OCI-LY3 (cell line): ENCODE measurements at regions not wholly inside any gene's neighbourhood (a gene's known extent, or its start where the extent isn't known, plus 50 kb on each side); places are given as distances from the start of the nearest gene placed in this dataset.

ENCODE experiments used
- EZH2phosphoT487 ChIP-seq: fragments of 200-600 bp; shearing (Covaris generic); IDR thresholded peaks from 2 replicates; pipeline ENCODE4 v1.6.1; 2018; ENCODE audit warnings: antibody characterized with exemption, mixed run types, low read depth
- TF ChIP-seq, protein P1 (sequence below): fragments of 200-600, 300-600 bp; sonication (generic); IDR thresholded peaks from 2 replicates; pipeline ENCODE4 v1.5.1; 2014; ENCODE audit warnings: antibody characterized with exemption, low read length, low read depth

DNA sequence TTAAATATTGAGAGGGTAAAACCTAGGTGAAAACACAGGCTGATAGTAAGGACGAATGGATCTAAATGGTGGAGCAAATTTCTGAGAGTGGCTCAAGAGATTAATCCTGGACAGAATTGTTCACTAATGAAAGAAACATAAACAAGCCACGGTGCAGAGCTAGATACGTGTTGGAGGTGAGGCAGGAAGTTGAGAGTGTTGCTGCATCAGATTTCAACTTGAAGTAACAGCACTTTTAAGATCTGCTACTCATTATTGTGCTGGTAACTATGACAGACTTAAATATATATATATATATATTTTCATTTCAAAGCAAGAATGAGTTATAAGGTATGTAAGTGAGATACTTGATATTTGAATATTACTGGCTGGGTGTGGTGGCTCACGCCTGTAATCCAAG is 64.9 kb downstream of the PTGS2 start:
- TF ChIP-seq, protein P1, sequence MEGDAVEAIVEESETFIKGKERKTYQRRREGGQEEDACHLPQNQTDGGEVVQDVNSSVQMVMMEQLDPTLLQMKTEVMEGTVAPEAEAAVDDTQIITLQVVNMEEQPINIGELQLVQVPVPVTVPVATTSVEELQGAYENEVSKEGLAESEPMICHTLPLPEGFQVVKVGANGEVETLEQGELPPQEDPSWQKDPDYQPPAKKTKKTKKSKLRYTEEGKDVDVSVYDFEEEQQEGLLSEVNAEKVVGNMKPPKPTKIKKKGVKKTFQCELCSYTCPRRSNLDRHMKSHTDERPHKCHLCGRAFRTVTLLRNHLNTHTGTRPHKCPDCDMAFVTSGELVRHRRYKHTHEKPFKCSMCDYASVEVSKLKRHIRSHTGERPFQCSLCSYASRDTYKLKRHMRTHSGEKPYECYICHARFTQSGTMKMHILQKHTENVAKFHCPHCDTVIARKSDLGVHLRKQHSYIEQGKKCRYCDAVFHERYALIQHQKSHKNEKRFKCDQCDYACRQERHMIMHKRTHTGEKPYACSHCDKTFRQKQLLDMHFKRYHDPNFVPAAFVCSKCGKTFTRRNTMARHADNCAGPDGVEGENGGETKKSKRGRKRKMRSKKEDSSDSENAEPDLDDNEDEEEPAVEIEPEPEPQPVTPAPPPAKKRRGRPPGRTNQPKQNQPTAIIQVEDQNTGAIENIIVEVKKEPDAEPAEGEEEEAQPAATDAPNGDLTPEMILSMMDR: no peak
- no peak for TF ChIP-seq EZH2phosphoT487
